ENCODE measurements at regions not wholly inside any gene's neighbourhood (a gene's known extent, or its start where the extent isn't known, plus 50 kb on each side); places are given as distances from the start of the nearest gene placed in this dataset.
"Not testable (repeated sequence)": the region's sequence is repeated elsewhere in the genome, so short reads cannot be mapped to it uniquely, and the experiment has no call there.

DNA sequence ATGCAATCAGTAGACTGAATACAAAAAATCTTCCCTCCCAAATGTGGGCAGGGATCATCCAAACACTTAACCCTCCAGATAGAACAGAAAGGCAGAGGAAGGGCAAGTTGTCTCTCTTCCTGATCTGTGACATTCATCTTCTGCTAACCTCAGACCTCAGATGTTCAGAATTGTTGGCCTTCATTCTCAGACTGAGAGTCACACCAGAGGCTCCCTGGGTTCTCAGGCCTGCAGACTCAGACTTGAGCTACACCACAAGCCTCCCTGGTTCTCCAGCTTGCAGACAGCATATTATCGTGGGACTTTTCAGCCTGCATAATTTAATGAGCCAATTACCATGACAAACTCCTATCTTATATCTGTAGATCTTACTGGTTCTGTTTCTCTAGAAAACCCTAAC, 1471.6 kb upstream of the ADGRL3 start:
- in situ Hi-C loops (cut with HindIII; ENCODE audit: low pct_unique_long_range_greater_than_20kb, low sequenced_read_pairs), result no loop called here
- no peak for DNase-seq (ENCODE audit: low read depth)

DNA sequence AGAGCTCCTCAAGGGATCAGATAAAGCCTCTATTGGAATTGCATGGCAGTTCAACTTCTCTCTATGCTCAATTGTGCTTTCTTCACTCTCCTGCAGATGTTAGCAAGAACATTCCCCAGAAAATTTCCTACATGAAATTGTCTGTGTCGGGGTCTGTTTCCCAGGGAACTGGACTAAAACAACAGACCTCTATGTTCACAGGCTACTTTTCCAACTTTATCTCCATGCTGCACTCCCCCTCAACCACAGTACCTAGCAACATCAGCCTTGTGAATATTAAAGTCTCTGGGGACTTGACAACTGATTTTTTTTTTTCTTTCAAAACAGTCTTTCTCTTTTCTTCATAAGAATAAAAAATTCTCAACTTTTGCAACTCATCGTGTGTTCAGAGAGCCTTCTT, 1470.8 kb upstream of the ADGRL3 start:
- in situ Hi-C loops (cut with HindIII; ENCODE audit: low pct_unique_long_range_greater_than_20kb, low sequenced_read_pairs), result no loop called here
- no peak for DNase-seq (ENCODE audit: low read depth)

DNA sequence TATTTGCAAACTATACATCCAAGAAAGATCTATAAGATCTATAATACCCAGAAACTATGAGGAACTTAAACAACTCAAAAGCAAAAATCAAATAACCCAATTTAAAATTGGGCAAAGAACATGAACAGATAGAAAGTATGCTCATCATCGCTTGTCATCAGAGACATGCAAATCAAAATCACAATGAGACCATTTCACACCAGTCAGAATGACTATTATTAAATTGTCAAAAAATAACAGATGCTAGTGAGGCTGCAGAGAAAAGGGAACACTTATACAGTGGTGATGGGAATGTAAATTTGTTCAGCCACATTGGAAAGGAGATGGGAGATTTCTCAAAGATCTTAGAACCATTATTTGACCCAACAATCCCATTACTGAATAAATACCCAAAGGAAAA, 1451.7 kb upstream of the ADGRL3 start:
- no peak for DNase-seq (ENCODE audit: low read depth)
- in situ Hi-C loops (cut with HindIII; ENCODE audit: low pct_unique_long_range_greater_than_20kb, low sequenced_read_pairs), result no loop called here

DNA sequence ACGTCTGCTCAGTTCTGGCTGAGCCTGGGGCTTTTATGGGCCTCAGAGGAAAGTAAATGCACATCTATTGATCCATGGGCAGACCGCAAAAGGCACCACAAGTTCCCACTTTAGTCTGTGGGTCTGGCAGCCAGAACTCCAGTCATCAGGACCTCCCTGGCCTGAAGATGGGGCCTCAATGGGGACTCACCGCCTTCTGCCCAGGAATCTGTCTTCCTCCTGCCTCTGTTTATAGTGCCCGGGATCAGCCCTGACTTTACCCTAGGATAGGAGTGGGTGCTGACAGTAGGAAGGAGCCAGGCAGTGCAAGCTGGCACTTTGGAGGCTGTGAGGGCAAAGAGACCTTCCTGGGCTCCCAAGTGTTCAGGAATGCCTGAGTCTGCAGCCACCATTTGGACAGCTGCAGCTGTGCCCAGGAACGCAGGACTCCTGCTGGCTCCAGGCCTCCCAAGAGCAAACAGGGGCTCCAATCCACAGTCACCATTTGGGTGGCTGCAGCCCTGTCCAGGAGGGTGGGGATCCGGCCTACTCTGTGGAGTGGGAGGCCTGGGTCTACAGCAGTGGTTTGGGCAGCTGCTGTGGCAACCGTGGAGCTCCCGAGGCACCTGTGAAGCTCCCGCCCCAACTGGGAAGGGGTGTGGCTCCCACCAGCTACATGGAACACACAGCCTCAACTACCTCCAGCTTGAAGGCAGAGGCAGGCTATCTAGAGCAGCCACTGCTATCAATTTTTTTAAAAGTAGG, 1440.9 kb upstream of the ADGRL3 start:
- in situ Hi-C loops (cut with HindIII; ENCODE audit: low pct_unique_long_range_greater_than_20kb, low sequenced_read_pairs), result no loop called here
- DNase-seq (ENCODE audit: low read depth), result no peak

DNA sequence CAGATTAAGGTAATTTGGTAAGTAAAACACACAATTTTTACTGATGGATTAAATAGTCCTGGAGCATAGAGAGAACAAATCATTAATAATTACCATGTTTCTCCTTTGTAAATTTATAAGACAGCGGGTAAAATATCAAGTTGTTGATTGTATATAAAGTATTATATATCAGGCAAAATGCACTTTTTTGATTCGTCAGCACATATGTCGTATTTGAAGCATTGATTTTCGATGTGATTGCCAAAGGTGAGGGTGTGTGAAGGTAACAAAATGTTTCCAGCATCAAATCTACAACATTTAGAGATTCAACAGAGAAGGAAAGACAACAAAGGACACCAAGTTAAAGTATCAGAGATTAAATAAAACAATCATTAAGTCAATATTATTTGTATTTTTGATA, 1437.8 kb upstream of the ADGRL3 start:
- DNase-seq (ENCODE audit: low read depth), result no peak
- in situ Hi-C loops (cut with HindIII; ENCODE audit: low pct_unique_long_range_greater_than_20kb, low sequenced_read_pairs), result no loop called here

DNA sequence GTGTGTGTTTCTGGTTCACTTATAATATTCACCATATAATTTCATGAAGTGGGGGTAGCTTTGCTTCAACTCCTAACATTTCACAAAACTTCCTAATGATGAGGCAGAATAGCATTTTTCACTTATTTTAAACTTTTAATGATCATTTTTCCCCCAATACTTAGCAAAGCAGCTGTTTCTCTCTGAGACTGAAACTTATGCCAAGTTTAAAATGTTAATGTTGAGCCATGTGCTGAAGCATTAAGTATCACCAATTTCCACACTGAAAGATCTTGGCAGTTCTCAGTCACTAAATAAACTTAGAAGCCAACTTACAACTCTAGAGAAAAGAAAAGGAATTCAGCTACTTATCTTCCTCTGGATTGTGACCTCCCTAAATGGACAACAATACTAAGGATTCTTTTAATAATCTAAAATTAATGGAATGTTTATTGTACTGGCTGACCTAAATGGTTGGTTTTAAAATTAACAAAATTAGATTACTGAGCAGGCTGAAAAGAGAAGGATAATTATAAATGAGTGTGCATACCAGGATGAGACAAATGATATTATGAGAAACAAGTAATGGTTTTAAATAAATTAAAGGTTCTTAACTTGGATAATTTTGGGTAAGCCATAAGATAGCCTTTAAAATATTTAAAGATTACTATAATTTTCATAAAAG, 1429.4 kb upstream of the ADGRL3 start:
- in situ Hi-C loops (cut with HindIII; ENCODE audit: low pct_unique_long_range_greater_than_20kb, low sequenced_read_pairs), result no loop called here
- no peak for DNase-seq (ENCODE audit: low read depth)

DNA sequence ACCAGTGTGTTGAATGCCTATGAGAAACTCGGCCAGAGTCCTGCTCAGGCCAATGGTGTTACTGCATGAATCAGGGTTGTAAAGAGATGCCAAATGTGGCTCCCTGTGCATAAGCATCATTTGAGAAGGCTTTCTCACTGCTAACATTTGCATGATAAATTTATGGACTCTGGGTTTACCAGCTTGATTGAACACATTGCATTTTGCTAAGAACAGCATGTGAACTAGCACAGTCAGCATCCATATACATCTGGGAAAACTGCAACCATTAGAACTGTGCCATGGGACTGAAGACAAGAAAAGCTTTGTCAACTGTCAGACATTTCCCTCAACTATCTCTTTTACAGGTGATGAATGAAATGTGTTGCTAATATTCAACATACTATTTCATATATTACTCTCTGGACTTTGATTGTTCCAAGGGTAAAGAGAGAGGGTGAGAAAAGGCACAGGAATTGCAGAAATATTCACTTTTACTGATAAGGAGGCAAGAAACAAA, 1427.4 kb upstream of the ADGRL3 start:
- in situ Hi-C loops (cut with HindIII; ENCODE audit: low pct_unique_long_range_greater_than_20kb, low sequenced_read_pairs), result no loop called here
- DNase-seq (ENCODE audit: low read depth), result no peak

DNA sequence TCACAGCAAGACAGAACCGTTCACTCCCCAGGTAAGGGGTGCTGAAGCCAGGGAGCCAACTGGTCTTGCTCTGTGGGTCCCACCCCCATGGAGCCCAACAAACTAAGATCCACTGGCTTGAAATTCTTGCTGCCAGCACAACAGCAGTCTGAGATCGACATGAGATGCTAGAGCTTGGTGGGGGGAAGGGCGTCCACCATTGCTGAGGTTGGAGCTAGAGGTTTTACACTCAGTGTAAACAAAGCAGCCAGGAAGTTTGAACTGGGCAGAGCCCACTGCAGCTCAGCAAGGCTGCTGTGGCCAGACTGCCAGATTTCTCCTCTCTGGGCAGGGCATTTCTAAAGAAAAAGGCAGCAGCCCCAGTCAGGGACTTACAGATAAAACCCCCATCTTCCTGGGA, 1419.9 kb upstream of the ADGRL3 start:
- in situ Hi-C loops (cut with HindIII; ENCODE audit: low pct_unique_long_range_greater_than_20kb, low sequenced_read_pairs); DNase-seq (ENCODE audit: low read depth): not testable (repeated sequence)

DNA sequence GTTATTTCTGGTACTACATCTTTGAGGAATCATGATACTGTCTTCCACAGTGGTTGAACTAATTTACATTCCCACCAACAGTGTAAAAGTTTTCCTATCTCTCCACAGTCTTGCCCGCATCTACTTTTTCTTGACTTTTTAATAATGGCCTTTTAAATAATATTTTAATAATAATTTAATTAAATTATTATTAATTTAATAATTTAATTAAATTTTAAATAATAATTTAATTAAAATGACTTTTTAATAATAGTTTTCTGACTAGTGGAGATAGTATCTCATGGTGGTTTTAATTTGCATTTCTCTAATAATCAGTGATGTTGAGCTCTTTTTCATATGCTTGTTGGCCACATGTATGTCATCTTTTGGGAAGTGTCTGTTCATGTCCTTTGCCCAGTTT, 1395.0 kb upstream of the ADGRL3 start:
- DNase-seq (ENCODE audit: low read depth), result no peak
- in situ Hi-C loops (cut with HindIII; ENCODE audit: low pct_unique_long_range_greater_than_20kb, low sequenced_read_pairs), result no loop called here

DNA sequence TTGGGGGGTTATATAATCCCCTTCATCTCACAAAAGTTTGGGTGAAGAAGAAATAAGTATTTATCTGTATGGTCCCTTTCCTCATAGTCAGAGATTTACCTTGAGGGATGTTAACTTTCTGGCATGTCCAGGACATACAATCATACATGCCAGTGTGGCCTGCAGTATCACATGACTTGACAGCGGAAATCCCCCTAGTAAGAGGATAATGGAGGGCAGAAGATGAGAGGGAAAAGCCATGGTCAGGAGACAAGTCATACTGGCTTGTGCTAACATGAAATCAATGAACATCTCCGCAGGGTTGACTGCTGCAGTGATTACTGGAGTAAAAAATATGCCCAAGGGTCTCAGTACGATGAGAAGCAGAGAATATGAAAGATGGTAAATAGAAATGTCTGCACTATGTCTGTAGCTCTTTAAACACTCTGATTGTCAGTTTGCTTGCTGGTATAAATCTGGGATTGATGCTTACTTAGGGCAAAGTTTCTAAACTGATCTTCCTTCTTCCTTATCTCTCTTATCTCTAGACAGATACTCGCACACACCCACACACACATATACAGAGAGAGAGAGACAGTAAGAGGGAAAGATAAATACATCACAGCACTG, 1385.6 kb upstream of the ADGRL3 start:
- no peak for DNase-seq (ENCODE audit: low read depth)
- in situ Hi-C loops (cut with HindIII; ENCODE audit: low pct_unique_long_range_greater_than_20kb, low sequenced_read_pairs), result no loop called here

DNA sequence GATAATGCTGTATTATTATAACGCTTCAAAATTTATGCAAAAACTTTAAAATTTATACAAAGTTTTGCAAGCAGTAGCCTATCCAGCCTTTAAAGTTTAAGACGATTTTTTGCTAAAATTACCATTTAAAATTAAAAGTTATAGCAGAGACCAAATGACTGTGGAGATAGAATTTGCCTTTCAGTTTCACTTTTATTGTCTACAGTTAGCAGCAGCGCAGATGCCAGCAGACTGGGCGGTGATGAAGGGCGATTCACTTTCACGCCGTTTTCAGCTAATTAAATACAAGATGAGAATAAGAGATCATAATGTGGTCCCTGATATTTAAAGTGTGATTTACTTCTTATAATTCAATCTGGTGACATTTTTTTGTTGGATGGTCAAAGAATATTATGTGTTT, 1381.5 kb upstream of the ADGRL3 start:
- in situ Hi-C loops (cut with HindIII; ENCODE audit: low pct_unique_long_range_greater_than_20kb, low sequenced_read_pairs), result no loop called here
- DNase-seq (ENCODE audit: low read depth), result peak; percentile 2

DNA sequence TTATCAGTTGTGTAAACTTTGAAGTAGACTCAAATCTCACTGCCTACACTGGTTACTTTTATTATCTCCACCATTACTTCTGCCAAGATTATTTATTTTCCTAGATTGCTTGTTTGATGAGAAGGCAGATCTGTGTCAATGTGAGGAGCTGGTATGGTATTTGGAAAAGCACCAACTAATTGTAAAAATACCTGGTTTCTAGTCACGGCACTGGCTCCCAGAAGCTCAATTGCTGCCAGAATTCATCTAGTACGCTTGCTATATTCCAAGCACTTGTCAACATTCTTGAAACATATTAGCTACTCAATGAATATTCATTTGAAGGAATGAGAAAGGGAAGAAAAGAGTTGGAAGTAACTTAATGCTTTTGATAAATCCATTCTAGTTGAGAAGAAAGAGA, 1376.8 kb upstream of the ADGRL3 start:
- in situ Hi-C loops (cut with HindIII; ENCODE audit: low pct_unique_long_range_greater_than_20kb, low sequenced_read_pairs), result no loop called here
- no peak for DNase-seq (ENCODE audit: low read depth)

DNA sequence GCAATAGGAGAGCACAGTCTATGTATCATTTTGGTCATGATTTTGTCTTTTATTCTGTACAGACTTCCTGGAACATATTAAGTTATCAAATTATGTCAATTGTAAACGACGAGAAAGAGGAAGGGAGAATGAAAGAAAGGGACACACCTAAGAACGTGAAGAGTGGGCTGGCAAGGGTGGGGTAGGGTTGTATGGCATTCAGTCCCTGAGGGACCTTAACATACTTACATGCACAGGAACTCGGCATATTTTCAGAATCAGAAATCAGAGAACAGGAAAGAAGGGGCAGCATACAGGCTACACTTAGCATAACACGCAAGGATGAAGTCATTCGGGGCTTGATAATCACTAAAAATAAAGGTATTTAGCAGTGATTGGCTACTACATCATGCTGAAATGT, 1375.0 kb upstream of the ADGRL3 start:
- DNase-seq (ENCODE audit: low read depth), result no peak
- in situ Hi-C loops (cut with HindIII; ENCODE audit: low pct_unique_long_range_greater_than_20kb, low sequenced_read_pairs), result no loop called here

DNA sequence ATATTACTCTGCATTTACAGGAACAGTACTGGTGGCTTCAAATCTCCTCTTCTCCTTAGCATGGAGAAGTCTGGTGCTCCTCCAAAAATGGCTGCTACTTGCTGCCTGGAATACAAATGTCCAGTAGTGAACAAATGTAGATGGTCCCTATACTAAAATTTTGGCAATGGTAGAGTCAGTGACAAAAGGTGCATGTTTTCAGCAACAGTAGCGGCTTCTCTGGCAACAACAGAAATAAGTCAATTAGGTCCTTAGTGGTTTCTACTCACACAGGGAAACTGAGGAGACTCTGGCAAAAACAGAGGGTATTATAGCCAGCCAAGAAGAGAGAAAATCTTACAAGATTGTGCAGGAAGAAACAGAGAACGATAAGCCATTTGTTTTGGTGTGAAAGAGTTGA, 1368.4 kb upstream of the ADGRL3 start:
- no peak for DNase-seq (ENCODE audit: low read depth)
- in situ Hi-C loops (cut with HindIII; ENCODE audit: low pct_unique_long_range_greater_than_20kb, low sequenced_read_pairs), result no loop called here

DNA sequence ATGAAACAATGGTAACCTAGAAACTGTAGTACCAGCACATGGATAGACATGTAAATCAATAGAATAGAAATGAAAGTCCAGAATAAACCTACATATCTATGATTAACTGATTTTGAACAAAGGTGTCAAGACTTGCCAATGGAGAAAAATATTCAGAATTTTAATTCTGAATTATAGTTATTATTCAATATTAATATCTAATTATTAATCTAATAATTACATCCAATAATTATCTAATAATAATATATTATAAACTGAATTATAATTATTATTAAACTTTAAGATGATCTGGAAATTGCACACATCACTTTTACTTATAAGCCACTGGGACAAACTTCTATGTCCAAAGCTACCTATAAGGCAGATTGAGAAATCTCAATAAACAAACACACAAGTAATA, 1365.2 kb upstream of the ADGRL3 start:
- no peak for DNase-seq (ENCODE audit: low read depth)
- in situ Hi-C loops (cut with HindIII; ENCODE audit: low pct_unique_long_range_greater_than_20kb, low sequenced_read_pairs), result no loop called here

DNA sequence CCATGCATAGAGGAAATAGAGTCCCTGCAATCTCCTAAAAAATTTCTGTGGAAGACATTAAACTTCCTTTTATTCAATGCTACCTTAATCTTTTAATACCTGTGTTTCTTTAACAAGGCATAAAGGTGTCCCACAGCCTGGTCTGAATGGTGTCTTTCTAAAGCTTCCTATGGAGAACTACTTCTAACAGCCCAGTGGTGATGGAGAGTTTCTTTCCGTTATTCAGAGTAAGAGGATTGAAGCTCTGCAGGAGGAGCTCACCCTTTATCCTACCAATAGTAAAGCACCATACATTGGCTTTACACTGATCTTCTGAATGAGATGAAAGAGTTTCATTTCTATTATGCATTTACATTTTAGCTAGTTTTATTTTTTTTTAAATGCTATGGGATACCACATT, 1362.4 kb upstream of the ADGRL3 start:
- in situ Hi-C loops (cut with HindIII; ENCODE audit: low pct_unique_long_range_greater_than_20kb, low sequenced_read_pairs), result no loop called here
- DNase-seq (ENCODE audit: low read depth), result no peak

DNA sequence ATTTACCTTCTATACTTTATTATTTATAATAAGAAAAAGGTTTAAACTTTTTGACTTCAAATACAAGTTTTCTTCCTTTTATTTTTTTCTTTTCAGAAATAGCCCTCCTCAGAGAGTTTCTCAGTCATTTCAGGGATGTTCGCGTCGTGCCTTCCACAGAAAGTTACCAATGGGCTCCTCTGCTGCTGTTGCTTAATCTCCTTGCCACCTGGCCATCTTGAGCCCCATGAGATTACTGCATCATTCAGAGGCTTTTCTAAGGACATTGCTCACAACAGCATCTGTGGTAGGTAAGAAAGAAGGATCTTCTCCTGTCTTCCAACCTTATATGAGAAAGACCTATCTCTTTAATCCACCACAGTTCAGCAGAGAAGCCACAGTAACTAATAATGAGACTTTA, 1361.9 kb upstream of the ADGRL3 start:
- DNase-seq (ENCODE audit: low read depth), result no peak
- in situ Hi-C loops (cut with HindIII; ENCODE audit: low pct_unique_long_range_greater_than_20kb, low sequenced_read_pairs), result no loop called here

DNA sequence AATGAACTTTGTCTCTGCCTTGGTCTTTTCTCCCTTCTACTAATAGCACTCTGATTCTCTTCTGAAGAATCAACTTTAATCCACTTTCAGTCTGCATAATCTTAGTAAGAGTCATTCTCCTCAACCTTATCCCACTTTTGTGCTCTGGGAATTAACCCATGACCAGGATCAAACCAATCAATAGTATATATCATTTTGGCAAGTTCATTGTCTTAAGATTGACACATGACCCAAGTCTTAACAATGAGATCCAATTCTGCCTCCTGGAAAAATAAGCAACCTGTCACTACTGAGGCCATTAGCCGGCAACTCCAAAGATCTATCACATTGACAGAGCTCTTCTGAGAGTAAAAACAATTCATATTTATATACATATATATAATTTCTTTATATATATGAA, 1358.4 kb upstream of the ADGRL3 start:
- in situ Hi-C loops (cut with HindIII; ENCODE audit: low pct_unique_long_range_greater_than_20kb, low sequenced_read_pairs), result no loop called here
- DNase-seq (ENCODE audit: low read depth), result no peak

DNA sequence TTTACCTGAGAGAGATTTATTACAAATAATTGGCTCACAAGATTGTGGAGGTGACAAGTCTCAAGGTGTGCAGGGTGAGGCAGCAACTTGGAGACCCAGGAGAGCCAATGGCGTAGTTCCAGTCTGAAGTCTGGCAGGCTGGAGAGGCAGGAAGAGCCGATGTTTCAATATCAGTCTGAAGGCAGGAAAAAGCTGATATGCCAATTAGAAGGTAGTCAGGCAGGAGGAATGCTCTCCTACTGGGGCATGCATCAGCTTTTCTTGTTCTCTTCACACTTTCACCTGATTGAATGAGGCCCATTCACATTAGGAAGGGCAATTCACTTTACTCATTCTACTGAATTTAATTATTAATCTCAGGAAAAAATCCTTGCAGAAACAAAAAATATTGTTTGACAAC, 1351.7 kb upstream of the ADGRL3 start:
- in situ Hi-C loops (cut with HindIII; ENCODE audit: low pct_unique_long_range_greater_than_20kb, low sequenced_read_pairs), result no loop called here
- DNase-seq (ENCODE audit: low read depth), result no peak

Measured in Caki2 (cell line).